Liver (tissue), 8 donors: ENCODE measurements at regions not wholly inside any gene's neighbourhood (a gene's known extent, or its start where the extent isn't known, plus 50 kb on each side); places are given as distances from the start of the nearest gene placed in this dataset.

Experiments
- DNase-seq: peaks from one replicate; pipeline ENCODE4 v3.0.0-alpha.2; 2017; ENCODE audit warnings: low spot score
- H3K27ac ChIP-seq, 2 donors: one replicate each; pipeline ENCODE4 v1.7.0; 2013; ENCODE audit warnings: inconsistent platforms in 2 of 2, low read length in 2 of 2, control low read depth in 1 of 2, low read depth in 1 of 2, mild to moderate bottlenecking in 1 of 2
- H3K27me3 ChIP-seq, 4 donors: one replicate each; pipeline versions ENCODE4 v1.6.1 to v1.7.0; 2013; ENCODE audit warnings: low read length in 3 of 4, inconsistent platforms in 1 of 4, mild to moderate bottlenecking in 1 of 4, moderate library complexity in 1 of 4; ENCODE audit not compliant: control insufficient read depth in 4 of 4, insufficient read depth in 4 of 4
- H3K36me3 ChIP-seq, 4 donors: one replicate each; pipeline versions ENCODE4 v1.6.1 to v1.7.0; 2013; ENCODE audit warnings: low read length in 3 of 4, mild to moderate bottlenecking in 3 of 4, low read depth in 1 of 4, moderate library complexity in 1 of 4; ENCODE audit not compliant: control insufficient read depth in 4 of 4, insufficient read depth in 3 of 4
- H3K4me1 ChIP-seq, 4 donors: one replicate each; pipeline versions ENCODE4 v1.6.1 to v1.7.0; 2013; ENCODE audit warnings: low read length in 3 of 4, mild to moderate bottlenecking in 3 of 4, moderate library complexity in 1 of 4; ENCODE audit not compliant: control insufficient read depth in 4 of 4, insufficient read depth in 4 of 4
- H3K4me3 ChIP-seq, 3 donors: one replicate each; pipeline versions ENCODE4 v1.6.1 to v1.7.0; 2013; ENCODE audit warnings: low read length in 3 of 3, control low read depth in 1 of 3, low read depth in 1 of 3, mild to moderate bottlenecking in 1 of 3
- H3K9ac ChIP-seq, 2 donors: one replicate each; pipeline ENCODE4 v1.7.0; 2013; ENCODE audit warnings: low read length in 2 of 2, mild to moderate bottlenecking in 2 of 2, moderate library complexity in 2 of 2, control low read depth in 1 of 2, low read depth in 1 of 2
- H3K9me3 ChIP-seq, 4 donors: one replicate each; pipeline versions ENCODE4 v1.6.1 to v1.7.0; 2013; ENCODE audit warnings: low read length in 3 of 4; ENCODE audit not compliant: control insufficient read depth in 4 of 4
- HNF4G ChIP-seq: IDR thresholded peaks from 2 replicates; pipeline ENCODE4 v1.6.1; 2016; ENCODE audit warnings: antibody characterized with exemption
- MAX ChIP-seq: IDR thresholded peaks from 2 replicates; pipeline ENCODE4 v1.6.1; 2016; ENCODE audit warnings: antibody characterized with exemption
- RAD21 ChIP-seq, 2 donors: IDR thresholded peaks; 2 replicates each; pipeline ENCODE4 v1.6.1; 2016; ENCODE audit warnings: antibody characterized with exemption in 2 of 2, mild to moderate bottlenecking in 2 of 2
- REST ChIP-seq: IDR thresholded peaks from 2 replicates; pipeline ENCODE4 v1.6.1; 2016; ENCODE audit warnings: antibody characterized with exemption, mild to moderate bottlenecking
- SP1 ChIP-seq: IDR thresholded peaks from 2 replicates; pipeline ENCODE4 v1.6.1; 2018; ENCODE audit warnings: antibody characterized with exemption, mild to moderate bottlenecking
- YY1 ChIP-seq: IDR thresholded peaks from 2 replicates; pipeline ENCODE4 v1.6.1; 2016; ENCODE audit warnings: antibody characterized with exemption, mild to moderate bottlenecking
- WGBS: extraction: QIAGEN DNeasy Blood & Tissue Kit; methylation state at CpG from one replicate; pipeline ENCODE4 v1.1.7; 2013; 5-methylcytosine and 5-hydroxymethylcytosine counted together
- TF ChIP-seq, protein P1 (sequence below): fragments of 150-350 bp; IDR thresholded peaks from 2 replicates; pipeline ENCODE4 v1.5.1; 2017; ENCODE audit warnings: improper control_type of control experiment, low read depth, low read length; ENCODE audit not compliant: missing input control
- donor health status: healthy.
- donor health status: healthy.
- donor health status: healthy.
- donor health status: healthy.
- donor health status: healthy.

- peaks cover 0 to 5% (median 0%) of the 10 kb centered on the region in 4 donors for H3K9me3 ChIP-seq
- no peak overlapping the region for H3K4me3 ChIP-seq
- peaks cover 0 to 8% (median 0%) of the 10 kb centered on the region in 4 donors for H3K27me3 ChIP-seq
- WGBS = 35% methylated on average over 13 of the region's 13 CpGs
- DNase-seq = peak; percentile 5
- no peak overlapping the region for H3K9ac ChIP-seq
- no peak overlapping the region for H3K27ac ChIP-seq
- H3K4me1 ChIP-seq = no peaks in the 10 kb centered on the region
- H3K36me3 ChIP-seq = no peaks in the 10 kb centered on the region
- no peak for TF ChIP-seq YY1
Measured at GRCh38 chr22:27329131-27329850, 472.3 kb downstream of the MN1 start.

DNA sequence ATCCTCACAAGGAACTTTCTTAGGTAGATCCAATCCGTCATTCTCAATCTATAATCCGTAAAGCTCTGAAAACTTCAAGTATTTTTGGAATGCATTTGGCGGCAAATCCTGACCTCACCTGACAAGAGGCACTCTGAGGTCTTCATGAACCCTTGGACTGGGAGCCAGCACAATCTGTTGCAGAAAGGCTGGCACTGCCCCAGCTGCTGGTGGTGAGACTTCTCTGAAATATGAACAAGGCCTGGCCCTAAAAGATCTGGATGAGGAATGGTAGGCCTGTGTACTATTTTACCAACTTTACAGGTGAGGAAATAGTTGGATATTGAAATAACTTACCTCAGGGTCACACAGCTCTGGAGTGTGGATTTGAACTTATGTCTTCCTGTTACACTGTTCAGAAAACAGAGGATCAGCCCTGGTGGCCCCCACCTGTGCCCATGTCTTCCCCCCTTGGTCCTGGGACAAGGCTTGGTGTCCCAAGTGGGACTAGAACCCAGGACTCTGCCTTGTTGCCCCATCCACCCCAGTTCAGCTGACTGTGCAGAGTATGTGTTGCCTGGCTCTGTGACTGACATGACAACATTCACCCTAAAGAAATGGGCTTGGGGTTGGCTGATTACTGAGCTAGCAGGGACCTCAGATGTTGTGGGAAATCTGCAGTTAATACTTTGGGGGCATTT lies 471.4 kb downstream of the MN1 start:
- peaks cover 0 to 5% (median 0%) of the 10 kb centered on the region in 4 donors for H3K9me3 ChIP-seq
- TF ChIP-seq MAX (no peak), RAD21 (IDR thresholded peaks at IDR 0.05) (no peak), REST (no peak), HNF4G (no peak)
- TF ChIP-seq, protein P1, sequence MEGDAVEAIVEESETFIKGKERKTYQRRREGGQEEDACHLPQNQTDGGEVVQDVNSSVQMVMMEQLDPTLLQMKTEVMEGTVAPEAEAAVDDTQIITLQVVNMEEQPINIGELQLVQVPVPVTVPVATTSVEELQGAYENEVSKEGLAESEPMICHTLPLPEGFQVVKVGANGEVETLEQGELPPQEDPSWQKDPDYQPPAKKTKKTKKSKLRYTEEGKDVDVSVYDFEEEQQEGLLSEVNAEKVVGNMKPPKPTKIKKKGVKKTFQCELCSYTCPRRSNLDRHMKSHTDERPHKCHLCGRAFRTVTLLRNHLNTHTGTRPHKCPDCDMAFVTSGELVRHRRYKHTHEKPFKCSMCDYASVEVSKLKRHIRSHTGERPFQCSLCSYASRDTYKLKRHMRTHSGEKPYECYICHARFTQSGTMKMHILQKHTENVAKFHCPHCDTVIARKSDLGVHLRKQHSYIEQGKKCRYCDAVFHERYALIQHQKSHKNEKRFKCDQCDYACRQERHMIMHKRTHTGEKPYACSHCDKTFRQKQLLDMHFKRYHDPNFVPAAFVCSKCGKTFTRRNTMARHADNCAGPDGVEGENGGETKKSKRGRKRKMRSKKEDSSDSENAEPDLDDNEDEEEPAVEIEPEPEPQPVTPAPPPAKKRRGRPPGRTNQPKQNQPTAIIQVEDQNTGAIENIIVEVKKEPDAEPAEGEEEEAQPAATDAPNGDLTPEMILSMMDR = no peak
- peaks cover 0 to 8% (median 0%) of the 10 kb centered on the region in 4 donors for H3K27me3 ChIP-seq
- peak; percentile 22 for DNase-seq
- H3K36me3 ChIP-seq = no peaks in the 10 kb centered on the region
- no peak overlapping the region for H3K27ac ChIP-seq
- H3K4me3 ChIP-seq = no peak overlapping the region
- WGBS = 77% methylated on average over 3 of the region's 3 CpGs
- no peak overlapping the region for H3K9ac ChIP-seq
- H3K4me1 ChIP-seq = no peaks in the 10 kb centered on the region

- no peaks in the 10 kb centered on the region for H3K4me1 ChIP-seq
- H3K4me3 ChIP-seq = no peak overlapping the region
- H3K9ac ChIP-seq = no peak overlapping the region
- H3K27ac ChIP-seq = no peak overlapping the region
- TF ChIP-seq SP1 = no peak
- TF ChIP-seq REST = no peak
- peak; percentile 48 to 60 for TF ChIP-seq RAD21 (IDR thresholded peaks at IDR 0.05)
- no peak for TF ChIP-seq HNF4G
- TF ChIP-seq, protein P1 = peak; percentile 33
- peaks cover 0 to 8% (median 0%) of the 10 kb centered on the region in 4 donors for H3K27me3 ChIP-seq
- peak; percentile 32 for DNase-seq
- H3K36me3 ChIP-seq = no peaks in the 10 kb centered on the region
- H3K9me3 ChIP-seq = peaks cover 0 to 5% (median 0%) of the 10 kb centered on the region in 4 donors
- WGBS = 20% methylated on average over 16 of the region's 16 CpGs
Measured at GRCh38 chr22:27331526-27332281, 469.9 kb downstream of the MN1 start.
